ENCODE measurements at regions not wholly inside any gene's neighbourhood (a gene's known extent, or its start where the extent isn't known, plus 50 kb on each side); places are given as distances from the start of the nearest gene placed in this dataset.
"Not testable (repeated sequence)": the region's sequence is repeated elsewhere in the genome, so short reads cannot be mapped to it uniquely, and the experiment has no call there.

DNA sequence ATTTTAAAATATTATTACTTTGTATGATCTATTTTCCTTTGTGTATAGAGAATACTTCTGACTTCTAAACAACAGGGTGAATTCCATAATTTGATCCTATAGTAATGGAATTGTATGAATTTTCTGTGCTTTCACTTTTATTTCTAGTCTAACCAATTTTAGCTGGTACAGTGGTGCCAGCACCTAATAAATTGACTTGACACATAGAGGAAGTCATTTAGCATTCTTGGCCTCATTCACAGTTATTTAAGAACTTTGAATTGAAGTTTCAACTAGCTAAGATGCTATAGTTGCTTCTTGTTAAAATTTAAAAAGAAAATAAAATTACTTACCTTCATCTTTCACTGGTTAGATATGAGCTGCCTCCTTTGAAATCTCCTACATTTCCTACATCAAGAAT, 220.4 kb downstream of the CPS1 start:
- TF ChIP-seq CTCF (conservative IDR thresholded peaks at IDR 0.05; ENCODE audit: low read depth, low read length): no peak
- H3K4me3 ChIP-seq (ENCODE audit: low read depth, low read length): no peak overlapping the region
- no peak for DNase-seq (ENCODE audit: low read depth)

DNA sequence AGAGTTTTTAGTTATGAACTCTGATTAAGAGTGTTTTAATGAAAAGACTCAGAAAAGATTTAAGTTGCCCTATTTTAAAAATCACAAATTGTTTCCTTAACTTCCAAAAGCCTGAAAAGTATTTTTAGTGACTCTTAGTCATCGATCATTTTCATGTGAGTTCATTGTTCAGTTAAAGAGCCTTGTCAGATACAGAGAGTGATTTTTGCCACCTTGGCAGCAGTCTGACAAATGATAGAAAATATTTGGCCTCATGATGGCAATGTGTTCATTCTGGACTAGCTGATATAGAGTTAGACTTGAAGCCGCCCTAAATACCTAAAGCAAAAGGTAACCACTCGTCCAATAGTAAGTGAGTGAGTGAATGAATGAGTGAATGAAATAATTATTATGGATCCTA, 225.8 kb downstream of the CPS1 start:
- TF ChIP-seq CTCF (conservative IDR thresholded peaks at IDR 0.05; ENCODE audit: low read depth, low read length): no peak
- no peak for DNase-seq (ENCODE audit: low read depth)

GRCh38 chr2:210787831-210788230, 231.4 kb downstream of the CPS1 start:
- H3K4me3 ChIP-seq (ENCODE audit: low read depth, low read length); DNase-seq (ENCODE audit: low read depth): not testable (repeated sequence)

More for the DNA sequence above, 225.8 kb downstream of the CPS1 start:
- H3K4me3 ChIP-seq (ENCODE audit: low read depth, low read length): no peak overlapping the region

GRCh38 chr2:210792000-210792399, 235.6 kb downstream of the CPS1 start:
- H3K4me3 ChIP-seq (ENCODE audit: low read depth, low read length): no peak overlapping the region
- TF ChIP-seq CTCF (conservative IDR thresholded peaks at IDR 0.05; ENCODE audit: low read depth, low read length): no peak
- DNase-seq (ENCODE audit: low read depth): no peak

GRCh38 chr2:210795506-210795905, 239.1 kb downstream of the CPS1 start:
- no peak overlapping the region for H3K4me3 ChIP-seq (ENCODE audit: low read depth, low read length)

DNA sequence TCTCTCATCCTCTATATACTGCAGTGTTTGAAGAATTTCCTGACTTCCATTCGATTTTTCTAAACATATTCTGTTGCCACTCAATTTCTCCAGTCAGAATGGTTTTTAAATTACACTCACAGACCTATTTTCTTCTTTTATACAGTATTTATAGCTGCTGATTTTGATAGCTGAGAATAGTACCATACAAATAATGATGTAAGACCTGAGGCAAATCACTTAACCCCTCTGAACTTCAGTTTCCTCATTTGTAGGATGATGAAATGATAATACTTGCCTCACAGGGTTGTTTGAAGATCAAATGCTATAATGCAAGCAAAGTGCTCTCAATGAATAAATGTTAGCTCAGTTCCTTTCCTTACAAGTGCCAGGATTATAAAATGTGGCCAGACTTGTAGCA, 241.8 kb downstream of the CPS1 start:
- no peak for DNase-seq (ENCODE audit: low read depth)
- TF ChIP-seq CTCF (conservative IDR thresholded peaks at IDR 0.05; ENCODE audit: low read depth, low read length): no peak
- H3K4me3 ChIP-seq (ENCODE audit: low read depth, low read length): no peak overlapping the region

More at GRCh38 chr2:210795506-210795905, 239.1 kb downstream of the CPS1 start:
- DNase-seq (ENCODE audit: low read depth): no peak
- no peak for TF ChIP-seq CTCF (conservative IDR thresholded peaks at IDR 0.05; ENCODE audit: low read depth, low read length)

DNA sequence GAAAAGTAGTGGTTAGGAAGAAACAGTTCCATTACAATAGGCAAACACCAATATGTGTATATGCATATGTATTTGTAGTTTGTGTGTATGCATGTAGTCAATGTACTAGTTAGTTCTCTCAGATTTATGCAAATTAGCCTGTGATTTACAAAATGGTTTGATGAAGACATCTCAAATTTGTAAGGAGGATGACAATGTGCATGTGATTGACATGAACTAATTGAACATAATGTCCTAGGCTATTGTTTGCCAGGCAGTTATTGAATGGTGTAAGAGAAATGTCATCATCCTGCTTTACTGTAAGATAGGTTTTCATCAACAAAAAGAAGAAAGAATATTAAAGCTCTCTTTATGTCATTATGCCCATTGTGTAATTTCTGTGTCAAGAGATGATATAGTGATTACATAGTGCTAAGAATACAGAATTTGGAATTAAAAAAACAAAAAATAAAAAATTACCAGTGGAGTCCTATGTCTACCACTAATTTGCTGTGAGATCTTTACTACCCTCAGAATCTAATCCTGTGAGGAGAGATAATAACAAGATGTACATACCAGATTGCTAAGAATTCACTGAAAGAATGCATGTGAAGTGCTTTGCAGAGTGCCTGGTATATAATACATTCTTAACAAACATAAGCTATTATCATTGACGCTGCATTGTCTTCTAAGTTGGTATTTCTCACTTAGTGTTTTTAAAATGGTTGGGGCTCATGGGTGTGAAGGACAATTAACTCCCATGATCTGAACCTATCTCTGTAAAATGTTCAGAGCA, 258.0 kb downstream of the CPS1 start:
- no peak for TF ChIP-seq CTCF (conservative IDR thresholded peaks at IDR 0.05; ENCODE audit: low read depth, low read length)
- H3K4me3 ChIP-seq (ENCODE audit: low read depth, low read length): no peak overlapping the region
- DNase-seq (ENCODE audit: low read depth): no peak
